ENCODE measurements at regions not wholly inside any gene's neighbourhood (a gene's known extent, or its start where the extent isn't known, plus 50 kb on each side); places are given as distances from the start of the nearest gene placed in this dataset.
"Not testable (repeated sequence)": the region's sequence is repeated elsewhere in the genome, so short reads cannot be mapped to it uniquely, and the experiment has no call there.

DNA sequence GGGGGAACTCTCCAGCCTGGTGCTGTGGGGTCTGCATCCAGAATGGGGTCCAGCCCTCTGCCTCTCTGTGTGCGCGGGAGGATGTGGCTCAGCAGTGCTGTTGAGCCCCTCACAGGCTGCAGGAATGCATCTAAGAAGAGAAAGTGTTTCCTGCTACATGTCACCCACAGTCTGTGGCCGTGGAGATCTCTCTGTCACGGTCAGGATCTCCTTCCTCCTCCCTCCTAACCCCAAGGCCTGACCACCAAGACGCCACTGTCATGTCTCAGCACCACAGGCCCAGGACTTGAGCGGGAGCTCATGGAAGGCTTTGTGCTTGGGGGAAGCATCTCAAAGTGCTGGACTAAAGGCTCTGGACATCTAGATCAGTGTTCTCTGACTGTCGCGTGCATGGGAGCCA is 90.1 kb downstream of the SREK1 start:
- FAIRE-seq (no peak), DNase-seq (ENCODE audit: low spot score in 2 of 2) (no peak)

DNA sequence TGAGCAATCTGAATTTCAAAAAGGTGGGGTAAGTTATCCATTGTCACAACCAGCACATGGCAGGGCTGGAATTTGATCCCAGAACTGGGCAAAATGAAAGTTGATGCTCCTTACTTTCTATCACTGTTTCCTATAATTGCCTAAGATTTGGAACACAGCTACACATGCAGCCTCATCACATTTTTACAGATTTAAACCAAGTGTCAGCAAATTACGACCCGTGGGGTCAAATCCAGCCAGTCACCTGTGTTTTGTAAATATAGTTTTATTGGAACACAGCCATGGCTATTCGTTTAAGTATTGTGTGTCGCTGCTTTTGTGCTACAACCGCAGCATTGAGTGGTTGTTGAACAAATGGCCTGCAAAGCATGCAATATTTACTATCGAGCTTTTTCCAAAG is 94.3 kb downstream of the SREK1 start:
- FAIRE-seq (no peak), DNase-seq (ENCODE audit: low spot score in 2 of 2) (no peak)

DNA sequence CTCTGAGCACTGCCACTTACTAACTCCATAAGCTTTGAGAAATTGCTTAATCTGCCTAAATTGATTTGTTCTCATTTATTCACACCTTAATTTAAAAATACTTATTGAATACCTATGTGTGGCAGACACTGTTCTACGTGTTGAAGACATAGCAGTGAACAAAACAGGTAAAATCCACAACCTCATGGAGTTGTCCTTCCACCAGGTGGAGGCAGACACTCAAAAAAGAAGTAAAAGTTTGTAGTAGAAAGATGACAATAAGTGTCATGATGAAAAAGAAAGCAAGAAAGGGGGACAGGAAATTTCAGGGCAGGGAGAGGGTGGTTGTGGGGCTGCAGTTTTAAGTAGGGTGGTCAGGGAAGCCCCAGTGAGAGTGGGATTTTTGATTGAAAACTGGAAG is 94.9 kb downstream of the SREK1 start:
- FAIRE-seq (no peak), DNase-seq (ENCODE audit: low spot score in 2 of 2) (no peak)

DNA sequence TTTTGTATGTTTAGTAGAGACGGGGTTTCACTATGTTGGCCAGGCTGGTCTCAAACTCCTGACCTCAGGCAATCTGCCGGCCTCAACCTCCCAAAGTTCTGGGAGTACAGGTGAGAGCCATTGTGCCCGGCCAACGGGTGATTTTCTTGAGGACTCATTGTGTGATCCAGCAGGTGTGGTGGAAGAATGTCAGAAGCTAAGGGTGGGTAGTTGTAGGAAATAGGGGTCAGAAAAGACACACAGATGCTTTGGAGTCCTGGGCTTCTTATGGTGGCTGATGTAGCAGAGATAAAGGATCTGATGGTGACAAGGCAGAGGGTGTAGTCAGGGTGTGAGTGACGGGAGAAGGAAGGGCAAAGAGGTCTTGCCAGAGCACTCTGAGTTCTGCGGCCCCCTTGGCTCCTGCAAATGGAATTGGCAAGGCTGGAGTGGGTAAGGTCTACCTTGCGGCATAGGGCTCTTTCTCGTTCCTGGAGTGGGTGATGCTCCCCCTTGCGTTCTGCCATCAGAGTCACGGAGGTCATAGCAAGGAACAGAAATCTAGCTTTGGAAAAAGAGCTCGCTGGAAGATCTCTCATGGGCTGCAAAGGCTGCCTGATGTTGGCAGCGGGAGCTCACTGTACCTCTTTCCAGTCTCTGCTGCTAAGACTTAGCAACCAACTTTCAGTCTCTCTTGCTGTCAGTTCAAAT is 97.2 kb downstream of the SREK1 start:
- DNase-seq (ENCODE audit: low spot score in 2 of 2) (no peak), FAIRE-seq (no peak)

DNA sequence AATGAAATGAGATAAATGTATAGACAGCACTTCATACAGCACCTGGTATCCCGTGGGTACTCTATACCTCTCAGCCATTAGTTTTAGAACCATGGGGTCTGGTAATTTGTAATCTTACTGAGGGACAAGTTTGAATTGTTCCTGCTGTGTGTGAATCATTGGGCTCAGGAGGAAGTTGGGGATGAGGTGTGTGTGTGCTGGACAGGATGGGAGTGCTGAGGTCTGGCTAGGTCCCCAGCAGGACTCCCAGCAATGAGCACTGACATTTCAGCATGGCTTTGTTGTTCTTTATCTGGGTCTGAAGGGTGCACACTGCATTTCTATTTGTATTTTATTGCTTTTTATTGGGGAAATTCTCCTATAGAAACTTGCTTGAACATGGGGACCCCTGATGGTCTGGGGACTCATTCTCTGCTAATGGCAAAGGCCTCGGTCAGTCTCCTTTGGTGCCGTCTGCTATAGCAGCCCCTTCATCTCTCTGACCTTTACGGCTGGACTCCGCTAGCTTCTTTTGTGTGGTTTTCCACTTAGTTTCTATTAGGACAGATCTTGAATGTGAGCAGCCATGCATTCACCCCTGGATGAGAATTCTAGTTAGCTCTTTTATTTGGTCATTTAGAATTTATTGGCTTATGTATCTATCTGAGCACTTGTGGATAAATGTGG is 98.1 kb downstream of the SREK1 start:
- FAIRE-seq, result no peak
- DNase-seq (ENCODE audit: low spot score in 2 of 2), result no peak

DNA sequence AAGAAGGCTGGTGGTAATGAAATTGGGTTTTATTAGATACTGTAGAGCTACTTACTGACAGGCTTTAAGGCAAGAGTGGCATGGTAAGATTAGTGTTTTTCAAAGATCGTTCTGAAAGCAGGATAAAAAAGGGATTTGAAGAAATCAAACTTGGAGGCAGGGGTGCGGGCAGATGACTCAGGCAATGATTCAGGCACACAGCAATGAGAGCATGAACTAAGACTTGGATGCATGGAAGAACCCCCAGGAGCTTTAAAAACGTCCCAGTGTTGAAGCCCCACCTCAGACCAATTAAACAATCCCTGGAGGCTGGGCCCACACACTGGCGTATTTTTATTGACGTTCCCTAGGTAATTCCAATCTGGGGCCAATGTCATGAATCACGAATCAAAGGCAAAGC is 102.5 kb downstream of the SREK1 start:
- no peak for FAIRE-seq
- no peak for DNase-seq (ENCODE audit: low spot score in 2 of 2)

DNA sequence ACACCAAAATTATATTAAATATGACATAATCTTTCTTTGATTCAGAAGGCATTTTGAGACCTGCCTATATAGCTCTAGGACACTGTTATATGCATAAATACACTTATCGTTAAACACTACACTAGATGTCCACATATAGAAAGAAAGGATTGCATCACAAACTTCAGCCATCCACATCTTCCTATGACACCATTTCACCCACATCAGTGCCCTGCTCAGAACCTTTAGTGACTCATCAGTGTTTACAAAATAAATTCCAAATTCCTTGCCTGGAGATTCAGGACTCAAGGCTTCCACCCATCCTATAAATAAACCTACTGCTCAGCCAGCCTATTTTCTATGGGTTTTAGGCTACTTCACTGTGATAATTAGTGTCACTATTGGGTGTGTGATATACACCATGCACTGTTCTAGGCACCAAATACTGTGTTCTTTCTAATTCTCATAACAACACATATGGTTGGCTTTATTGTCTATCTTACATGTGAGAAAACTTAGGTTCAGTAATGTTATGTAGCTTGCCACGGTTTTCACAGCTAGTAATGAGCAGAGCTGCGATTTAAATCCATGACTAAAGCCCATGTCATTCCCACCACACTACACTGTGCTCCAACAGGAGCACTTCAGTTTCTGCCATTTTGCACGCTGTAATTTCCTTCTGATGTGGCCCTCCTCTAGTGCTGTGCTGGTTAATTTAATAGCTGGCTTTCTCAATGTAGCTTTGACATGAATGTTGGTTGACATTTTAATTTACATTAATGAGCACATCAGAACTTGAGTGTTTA is 103.3 kb downstream of the SREK1 start:
- FAIRE-seq, result no peak
- DNase-seq (ENCODE audit: low spot score in 2 of 2), result no peak

DNA sequence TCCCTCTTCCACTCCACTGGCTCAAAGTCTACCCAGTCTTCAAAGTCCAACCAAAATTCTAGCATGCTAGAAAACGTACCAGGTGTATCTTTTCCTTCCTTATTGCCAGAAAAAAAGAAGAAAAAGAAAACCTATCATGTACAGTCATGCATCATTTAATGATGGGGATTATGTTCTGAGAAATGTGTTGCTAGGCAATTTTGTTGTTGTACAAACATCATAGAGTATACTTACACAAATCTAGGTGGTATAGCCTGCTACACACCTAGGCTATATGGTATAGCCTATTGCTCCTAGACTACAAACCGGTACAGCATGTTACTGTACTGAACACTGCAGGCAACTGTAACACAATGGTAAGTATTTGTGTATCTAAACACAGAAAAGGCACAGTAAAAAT is 104.8 kb downstream of the SREK1 start:
- no peak for FAIRE-seq
- no peak for DNase-seq (ENCODE audit: low spot score in 2 of 2)

DNA sequence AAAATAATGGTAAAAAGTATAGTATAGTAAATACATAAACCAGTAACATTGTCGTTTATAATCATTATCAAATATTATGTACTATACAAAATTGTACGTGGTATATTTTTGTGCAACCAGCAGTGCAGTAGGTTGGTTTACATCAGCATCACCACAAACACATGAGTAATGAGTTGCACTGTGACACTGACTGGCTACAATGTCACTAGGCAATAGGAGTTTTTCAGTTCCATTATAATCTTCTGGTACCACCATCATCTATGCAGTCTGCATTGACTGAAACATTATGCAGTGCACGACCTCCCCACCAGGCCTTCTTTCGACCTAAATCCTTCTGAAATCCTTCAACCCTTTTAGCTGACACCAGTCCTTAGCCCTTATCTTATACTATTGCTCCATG is 105.8 kb downstream of the SREK1 start:
- FAIRE-seq (no peak), DNase-seq (ENCODE audit: low spot score in 2 of 2) (no peak)

DNA sequence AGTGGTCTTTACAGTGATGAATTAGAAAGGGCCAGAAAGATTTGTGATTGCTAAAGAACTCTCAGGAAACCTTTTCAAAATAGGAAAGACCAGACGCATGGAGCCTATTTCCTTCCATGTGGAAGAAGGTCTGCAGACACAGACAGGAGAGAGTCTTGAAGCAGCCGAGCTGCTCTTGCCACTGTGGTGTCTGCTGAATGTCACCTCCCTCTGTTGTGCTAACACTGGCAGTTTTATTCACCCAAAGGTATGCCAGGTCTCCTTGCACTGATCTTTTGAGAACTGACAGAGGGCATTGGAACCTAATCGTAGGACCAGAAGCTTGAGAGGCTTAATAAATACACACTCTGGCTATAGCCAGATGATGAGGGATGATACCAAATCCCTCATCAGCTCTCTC is 108.7 kb downstream of the SREK1 start:
- DNase-seq (ENCODE audit: low spot score in 2 of 2), result no peak
- FAIRE-seq, result no peak

DNA sequence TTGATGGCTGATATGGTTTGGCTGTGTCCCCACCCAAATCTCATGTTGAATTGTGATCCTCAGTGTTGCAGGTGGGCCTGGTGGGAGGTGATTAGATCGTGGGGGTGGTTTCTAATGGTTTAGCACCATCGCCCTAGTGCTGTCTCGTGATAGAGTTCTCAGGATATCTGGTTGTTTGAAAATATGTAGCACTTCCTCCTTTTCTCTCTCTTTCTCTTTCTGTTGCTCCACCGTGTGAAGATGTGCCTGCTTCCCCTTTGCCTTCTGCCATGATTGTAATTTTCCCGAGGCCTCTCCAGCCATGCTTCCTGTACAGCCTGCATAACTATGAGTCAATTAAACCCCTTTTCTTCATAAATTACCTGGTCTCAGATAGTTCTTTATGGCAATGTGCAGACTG is 111.6 kb downstream of the SREK1 start:
- DNase-seq (ENCODE audit: low spot score in 2 of 2) (no peak), FAIRE-seq (no peak)

DNA sequence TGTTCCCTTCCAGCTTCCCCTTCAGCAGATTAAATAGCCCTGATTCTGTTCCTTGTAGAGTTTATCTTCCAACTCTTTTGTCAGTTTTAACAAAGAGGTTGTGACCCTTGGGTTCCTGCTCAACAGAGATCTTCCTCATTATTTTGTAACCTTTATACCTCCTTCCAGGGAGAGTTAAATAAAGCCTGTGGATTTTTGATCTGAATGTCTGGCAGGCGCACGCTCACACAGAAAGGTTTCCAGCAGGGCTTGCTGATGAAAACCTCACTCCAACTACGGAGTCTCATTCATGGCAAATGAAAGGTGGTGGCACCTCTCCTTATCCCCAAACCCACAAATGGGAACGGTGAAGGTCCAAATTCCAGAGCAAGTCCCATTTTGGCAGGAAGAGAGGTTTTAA is 129.0 kb downstream of the SREK1 start:
- DNase-seq (ENCODE audit: low spot score in 2 of 2), result no peak

DNA sequence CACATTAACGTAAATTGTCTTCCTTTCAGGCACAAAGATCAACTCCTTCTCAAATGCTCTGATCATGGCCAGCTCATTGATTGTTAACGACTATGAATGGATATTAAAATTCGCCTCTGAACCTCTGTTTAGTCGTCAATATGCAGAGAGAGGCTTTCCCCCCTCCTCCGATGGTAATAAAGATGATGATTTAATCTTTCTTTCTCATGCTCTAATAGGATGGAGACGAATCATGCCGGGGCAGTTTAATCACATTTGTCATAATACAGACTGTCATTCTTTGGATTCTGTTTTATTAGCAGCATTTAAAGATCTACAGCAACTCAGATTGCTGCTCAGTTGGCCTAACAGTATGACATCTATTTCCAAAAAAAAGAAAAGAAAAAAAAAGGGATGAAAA is 132.9 kb downstream of the SREK1 start:
- DNase-seq (ENCODE audit: low spot score in 2 of 2), result no peak

More for the DNA sequence above, 129.0 kb downstream of the SREK1 start:
- no peak for FAIRE-seq

DNA sequence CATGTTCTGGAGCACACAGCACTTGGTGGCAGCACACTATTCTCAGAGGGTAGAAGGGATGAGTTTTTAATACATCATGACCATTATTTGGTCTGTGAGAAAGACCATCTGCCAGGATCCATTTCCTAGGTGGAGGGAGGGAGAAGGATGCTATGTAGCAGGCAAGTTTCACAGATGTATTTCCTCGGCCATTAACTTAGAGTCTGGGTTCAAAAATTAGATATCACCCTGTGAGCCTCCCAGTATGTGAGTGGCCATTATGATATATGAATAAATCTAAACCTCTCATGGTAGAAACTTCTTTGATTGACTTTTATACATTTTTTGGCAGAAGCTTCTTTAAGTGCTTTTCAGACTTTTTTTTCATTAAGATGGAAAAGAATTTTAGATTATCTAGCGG is 133.9 kb downstream of the SREK1 start:
- DNase-seq (ENCODE audit: low spot score in 2 of 2) (no peak), FAIRE-seq (no peak)

More for the DNA sequence above, 132.9 kb downstream of the SREK1 start:
- no peak for FAIRE-seq

DNA sequence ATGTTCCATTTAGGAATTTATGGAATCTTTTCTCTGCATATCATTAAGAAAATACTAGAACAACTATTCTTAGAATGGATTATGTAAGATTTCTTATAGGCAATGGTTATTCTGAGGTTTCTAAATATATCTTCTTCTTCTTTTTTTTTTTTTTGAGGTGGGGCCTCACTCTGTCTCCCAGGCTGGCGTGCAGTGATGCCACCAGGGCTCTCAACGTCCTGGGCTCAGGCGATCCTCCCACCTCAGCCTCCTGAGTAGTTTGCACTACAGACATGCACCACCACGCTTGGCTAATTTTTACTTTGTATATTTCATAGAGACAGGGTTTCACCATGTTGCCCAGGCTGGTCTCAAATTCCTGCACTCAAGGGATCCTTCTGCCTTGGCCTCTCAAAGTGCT is 137.2 kb downstream of the SREK1 start:
- FAIRE-seq, result no peak

DNA sequence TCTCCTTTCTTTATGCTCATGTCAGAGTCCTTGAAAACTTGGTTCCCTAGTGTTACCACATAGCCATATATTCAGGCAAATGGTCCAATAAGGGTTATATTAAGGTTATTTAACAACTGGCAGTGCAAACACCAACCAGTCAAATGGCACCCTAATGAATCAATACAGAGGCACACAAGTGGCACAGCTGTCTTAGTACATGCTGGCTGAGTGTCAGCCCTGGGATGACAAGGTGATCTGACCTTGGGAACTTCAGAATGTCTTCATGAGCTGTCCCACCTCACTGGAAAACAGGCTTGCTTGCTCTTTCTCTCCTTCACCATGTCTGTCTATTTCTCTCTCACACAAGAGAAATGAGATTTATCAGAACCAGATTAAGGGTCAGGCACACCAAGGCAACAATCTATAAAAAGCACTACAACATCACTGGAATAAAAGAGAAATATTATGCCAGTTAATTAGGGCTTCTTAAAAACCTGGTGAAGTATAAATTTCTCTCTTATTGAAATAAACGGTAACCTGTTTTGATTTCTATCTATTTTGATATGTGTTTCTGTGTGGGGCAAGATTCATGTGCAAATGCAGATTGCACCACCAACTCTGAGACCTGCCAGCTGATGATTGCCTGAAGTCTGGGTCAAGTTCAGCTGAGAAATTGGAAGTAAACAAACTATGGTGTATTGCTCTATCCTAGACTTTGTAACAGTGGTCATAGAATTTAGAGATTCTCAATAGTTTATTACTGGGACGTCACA is 140.7 kb downstream of the SREK1 start:
- DNase-seq (ENCODE audit: low spot score in 2 of 2) (no peak), FAIRE-seq (no peak)

More for the DNA sequence above, 137.2 kb downstream of the SREK1 start:
- DNase-seq (ENCODE audit: low spot score in 2 of 2), result no peak

DNA sequence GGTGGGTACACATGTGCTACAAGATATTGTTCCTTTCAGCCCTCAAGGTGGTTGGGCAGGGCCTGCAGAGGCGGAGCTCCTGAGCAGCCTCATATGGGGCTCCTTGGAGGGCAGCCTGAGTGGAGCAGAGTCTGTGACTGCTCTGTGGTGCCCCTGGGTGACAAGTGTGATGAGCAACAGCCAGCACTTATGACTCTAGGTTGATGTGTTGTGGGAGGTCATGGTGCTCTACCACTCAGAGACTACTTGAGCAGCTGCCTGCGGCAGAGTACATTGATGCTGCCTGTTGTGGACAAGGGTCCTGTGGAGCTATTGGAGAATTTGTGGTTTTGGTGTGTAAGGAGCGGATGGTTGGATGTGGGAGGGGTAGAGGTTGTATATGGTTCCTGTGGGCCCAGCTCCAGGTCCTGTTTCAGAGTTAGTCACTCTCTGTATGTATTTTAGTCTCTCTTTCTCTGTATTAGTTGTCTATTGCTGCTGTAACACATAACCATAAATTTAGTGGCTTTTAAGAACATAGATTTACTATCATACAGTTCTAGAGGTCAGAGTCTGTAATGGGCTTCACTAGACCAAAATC is 141.3 kb downstream of the SREK1 start:
- DNase-seq (ENCODE audit: low spot score in 2 of 2) (no peak), FAIRE-seq (no peak)

DNA sequence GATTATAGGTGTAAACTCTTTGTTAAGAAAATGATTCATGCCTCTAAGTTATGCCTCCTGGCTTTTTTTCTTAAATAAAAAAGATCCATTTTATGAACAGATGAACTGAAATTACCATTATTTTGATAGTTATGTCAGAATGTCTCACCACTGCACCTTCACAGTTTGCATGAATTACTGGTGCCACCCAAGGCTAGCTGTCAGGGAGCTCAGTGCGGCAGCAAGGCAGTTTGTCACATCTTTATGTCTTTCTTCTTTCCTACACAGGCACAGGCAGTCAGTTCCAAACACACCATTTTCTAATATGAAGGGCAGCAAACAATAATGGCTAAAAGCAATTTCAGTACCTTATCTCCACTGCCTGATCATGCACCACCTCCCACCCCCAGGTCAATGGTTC is 147.7 kb downstream of the SREK1 start:
- FAIRE-seq, result no peak
- no peak for DNase-seq (ENCODE audit: low spot score in 2 of 2)

DNA sequence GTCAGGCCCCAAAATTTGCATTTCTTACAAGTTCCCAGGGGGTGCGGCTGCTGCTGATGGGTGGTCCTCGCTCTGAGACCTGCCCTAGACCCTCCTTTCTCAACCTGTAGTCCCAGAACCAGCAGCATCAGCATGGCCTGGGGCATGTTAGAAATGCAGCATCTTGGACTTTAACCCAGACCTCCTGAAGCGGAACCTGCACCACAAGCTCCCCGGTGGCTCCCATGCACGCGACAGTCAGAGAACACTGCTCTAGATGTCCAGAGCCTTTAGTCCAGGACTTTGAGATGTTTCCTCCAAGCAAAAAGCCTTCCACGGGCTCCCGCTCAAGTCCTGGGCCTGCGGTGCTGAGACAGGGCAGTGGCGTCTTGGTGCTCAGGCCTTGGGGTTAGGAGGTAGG is 149.8 kb downstream of the SREK1 start:
- DNase-seq (ENCODE audit: low spot score in 2 of 2); FAIRE-seq: not testable (repeated sequence)

DNA sequence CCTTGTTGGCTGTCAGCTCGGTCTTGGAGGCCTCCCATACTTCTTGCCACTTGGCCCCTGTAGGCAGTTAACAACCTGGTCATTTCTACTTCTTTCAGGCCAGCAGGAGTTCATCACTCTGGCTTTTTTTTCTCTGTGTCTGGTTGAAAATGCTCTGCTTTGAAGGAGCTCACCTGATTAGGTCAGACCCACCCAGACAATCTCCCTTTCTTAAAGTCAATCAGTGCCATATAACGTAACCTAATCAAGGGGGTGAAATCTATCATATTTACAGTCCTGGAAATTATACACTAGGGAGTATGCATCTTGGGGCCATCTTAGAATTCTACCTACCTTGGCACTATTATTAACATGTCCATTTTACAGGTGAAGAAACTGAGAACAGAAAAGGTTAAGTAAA is 155.4 kb downstream of the SREK1 start:
- FAIRE-seq, result no peak
- DNase-seq (ENCODE audit: low spot score in 2 of 2), result no peak

DNA sequence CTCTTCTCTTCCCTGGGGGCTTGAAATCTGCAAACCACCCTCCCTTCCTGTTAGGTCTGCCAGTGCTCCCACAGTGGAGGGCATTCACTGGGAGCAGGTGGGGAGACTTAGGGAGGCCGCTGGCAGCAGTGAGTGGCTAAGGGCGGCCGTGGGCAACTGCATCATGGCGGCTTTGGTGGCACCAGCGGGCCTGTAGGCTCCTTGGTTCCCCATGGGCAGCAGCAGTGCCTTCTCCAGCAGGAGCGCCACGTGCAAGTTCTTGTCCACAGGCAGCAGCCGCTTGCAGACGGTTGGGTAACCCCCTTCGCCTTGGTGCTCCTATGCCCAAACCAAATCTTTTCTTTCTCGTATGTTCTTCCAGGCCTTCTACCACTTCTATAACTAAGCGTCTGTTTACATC is 158.2 kb downstream of the SREK1 start:
- FAIRE-seq, result no peak
- DNase-seq (ENCODE audit: low spot score in 2 of 2), result no peak
